Caco-2 (cell line): ENCODE measurements at regions not wholly inside any gene's neighbourhood (a gene's known extent, or its start where the extent isn't known, plus 50 kb on each side); places are given as distances from the start of the nearest gene placed in this dataset.

Experiments used
- BruUV-seq: library from RNA; stranded (reverse); fragments of 400-500 nt; replicated peaks from 2 replicates; lab custom pipeline; 2021; lab: Mats Ljungman, UMichigan
- CTCF ChIA-PET: fragments of 300-600 bp; sonication (Branson Sonifier 250); formaldehyde crosslinking; loops from one replicate; lab custom pipeline; 2022; ENCODE audit warnings: antibody characterized with exemption; lab: Charles Lee
- POLR2A ChIA-PET: fragments of 300-600 bp; sonication (Branson Sonifier 250); formaldehyde crosslinking; loops from one replicate; lab custom pipeline; 2022; ENCODE audit warnings: antibody characterized with exemption; lab: Charles Lee
- DNase-seq, 2 experiments: peaks; one replicate each; pipeline versions ENCODE4 v3.0.0 to v3.0.0-alpha.2; 2020 to 2022
- H3K27me3 ChIP-seq: replicated peaks from 2 replicates; pipeline ENCODE4 v1.6.0; 2011; ENCODE audit warnings: low read length; ENCODE audit not compliant: control insufficient read depth, insufficient read depth
- H3K36me3 ChIP-seq: 2 replicates; pipeline ENCODE4 v1.5.1; 2011; ENCODE audit warnings: low read length; ENCODE audit not compliant: control insufficient read depth, insufficient read depth
- H3K4me1 ChIP-seq: fragments of 250-450 bp; sonication (Bioruptor Pico); 2 replicates; pipeline ENCODE4 v1.5.1; 2020; ENCODE audit warnings: mild to moderate bottlenecking
- H3K4me3 ChIP-seq: 2 replicates; pipeline ENCODE4 v1.5.1; 2011; ENCODE audit warnings: low read depth, mild to moderate bottlenecking, control low read depth, low read length
- H3K9me3 ChIP-seq: fragments of 250-450 bp; sonication (Bioruptor Pico); 2 replicates; pipeline ENCODE4 v1.5.1; 2020; ENCODE audit warnings: mild to moderate bottlenecking, moderate library complexity
- H3K27ac Mint-ChIP-seq: one replicate; pipeline ENCODE4 v1.8.0; 2022; ENCODE audit warnings: mixed read lengths; ENCODE audit not compliant: unreplicated experiment
- H3K27me3 Mint-ChIP-seq: one replicate; pipeline ENCODE4 v1.8.0; 2022; ENCODE audit warnings: mixed read lengths; ENCODE audit not compliant: insufficient read depth, unreplicated experiment
- H3K36me3 Mint-ChIP-seq: one replicate; pipeline ENCODE4 v1.8.0; 2022; ENCODE audit warnings: mild to moderate bottlenecking, mixed read lengths; ENCODE audit not compliant: insufficient read depth, unreplicated experiment
- H3K4me1 Mint-ChIP-seq: one replicate; pipeline ENCODE4 v1.8.0; 2022; ENCODE audit warnings: low read depth, mixed read lengths; ENCODE audit not compliant: unreplicated experiment
- H3K4me3 Mint-ChIP-seq: one replicate; pipeline ENCODE4 v1.8.0; 2022; ENCODE audit warnings: mild to moderate bottlenecking, moderate library complexity, mixed read lengths; ENCODE audit not compliant: unreplicated experiment
- H3K9me3 Mint-ChIP-seq: one replicate; pipeline ENCODE4 v1.8.0; 2022; ENCODE audit warnings: mixed read lengths; ENCODE audit not compliant: unreplicated experiment
- CTCF ChIP-seq, 2 experiments: fragments of 200-600 bp in 1 of 2; IDR thresholded peaks; 1 replicate in 1 of 2; 2 replicates in 1 of 2; pipeline versions ENCODE4 v1.5.1 to v1.8.0; 2011 to 2022; ENCODE audit warnings: antibody characterized with exemption in 1 of 2, control low read depth in 1 of 2, inconsistent platforms in 1 of 2, low read depth in 1 of 2, low read length in 1 of 2, mild to moderate bottlenecking in 1 of 2, moderate library complexity in 1 of 2; ENCODE audit not compliant: insufficient read depth in 1 of 2, severe bottlenecking in 1 of 2, unreplicated experiment in 1 of 2
- intact Hi-C: fragments of 100-400 bp; cut with micrococcal nuclease; formaldehyde crosslinking; loops from one replicate; pipeline ENCODE4 v1.10.0; 2022; ENCODE audit not compliant: unreplicated experiment

GRCh38 chr4:147029296-147029695 lies 83.6 kb upstream of the TTC29 start:
- no peak overlapping the region for H3K4me3 ChIP-seq
- intact Hi-C loops, result no loop called here
- Mint-ChIP-seq H3K27ac (no peak overlapping the region), H3K9me3 (no peaks in the 10 kb centered on the region), H3K36me3 (no peaks in the 10 kb centered on the region), H3K4me3 (no peak overlapping the region), H3K27me3 (no peaks in the 10 kb centered on the region), H3K4me1 (no peaks in the 10 kb centered on the region)
- no peak for DNase-seq
- no peaks in the 10 kb centered on the region for H3K36me3 ChIP-seq
- no peak for TF ChIP-seq CTCF (IDR thresholded peaks at IDR 0.05; ENCODE audit: insufficient read depth in 1 of 2, low read depth in 1 of 2, low read length in 1 of 2, severe bottlenecking in 1 of 2, unreplicated experiment in 1 of 2)
- no peaks in the 10 kb centered on the region for H3K9me3 ChIP-seq
- ChIA-PET CTCF (no interaction called here), POLR2A (no interaction called here)
- no TSS peak for BruUV-seq
- no peaks in the 10 kb centered on the region for H3K4me1 ChIP-seq
- H3K27me3 ChIP-seq, result no peaks in the 10 kb centered on the region

DNA sequence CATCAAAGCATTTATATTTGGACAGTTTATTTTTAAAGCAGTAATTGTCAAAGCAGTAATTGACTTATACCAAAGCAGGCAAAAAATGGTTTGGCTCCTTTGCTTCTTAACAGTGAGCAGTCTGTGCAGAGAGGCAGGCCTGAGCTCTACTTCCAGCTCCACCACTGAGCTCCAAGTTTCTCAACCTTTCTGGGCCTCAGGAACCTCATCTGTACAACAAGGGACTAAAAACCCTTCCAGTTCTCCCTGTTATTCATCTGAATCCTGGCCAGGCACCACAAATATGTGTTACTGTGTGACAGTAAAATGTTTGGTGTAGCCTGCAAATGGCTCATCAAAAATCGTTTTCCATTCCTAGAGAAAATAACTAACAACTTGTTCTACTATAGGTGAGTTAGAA lies 88.7 kb upstream of the TTC29 start:
- Mint-ChIP-seq H3K36me3 (no peaks in the 10 kb centered on the region), H3K27me3 (peaks cover 16% of the 10 kb centered on the region), H3K9me3 (no peaks in the 10 kb centered on the region), H3K27ac (no peak overlapping the region), H3K4me3 (no peak overlapping the region), H3K4me1 (no peaks in the 10 kb centered on the region)
- H3K27me3 ChIP-seq, result no peaks in the 10 kb centered on the region
- H3K4me3 ChIP-seq, result no peak overlapping the region
- ChIA-PET POLR2A (no interaction called here), CTCF (no interaction called here)
- no peaks in the 10 kb centered on the region for H3K36me3 ChIP-seq
- no peaks in the 10 kb centered on the region for H3K4me1 ChIP-seq
- no peaks in the 10 kb centered on the region for H3K9me3 ChIP-seq
- BruUV-seq, result no TSS peak
- intact Hi-C loops, result no loop called here
- TF ChIP-seq CTCF (IDR thresholded peaks at IDR 0.05; ENCODE audit: insufficient read depth in 1 of 2, low read depth in 1 of 2, low read length in 1 of 2, severe bottlenecking in 1 of 2, unreplicated experiment in 1 of 2), result no peak
- no peak for DNase-seq

DNA sequence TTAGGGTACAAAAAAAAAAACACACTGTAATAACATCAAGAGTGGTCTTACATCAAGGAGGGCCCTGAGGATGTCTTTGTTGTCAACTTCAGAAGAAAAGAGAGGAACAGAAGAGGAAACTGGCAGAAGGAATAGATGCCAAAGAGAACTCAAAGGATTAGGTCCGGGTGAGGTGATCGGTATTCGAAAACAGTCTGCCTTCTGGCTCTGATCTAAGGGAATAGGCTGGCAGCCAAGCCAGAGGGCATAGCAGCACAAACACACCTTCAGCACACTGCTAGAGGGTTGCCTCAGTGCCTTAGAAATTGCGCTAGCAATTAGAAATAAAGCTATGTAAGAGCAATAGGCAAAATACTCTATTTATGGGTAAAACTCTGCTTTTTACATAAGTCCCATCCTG lies 91.4 kb upstream of the TTC29 start:
- no peak for DNase-seq
- H3K27me3 ChIP-seq, result no peaks in the 10 kb centered on the region
- H3K36me3 ChIP-seq, result no peaks in the 10 kb centered on the region
- no TSS peak for BruUV-seq
- no peak overlapping the region for H3K4me3 Mint-ChIP-seq
- no peaks in the 10 kb centered on the region for H3K4me1 Mint-ChIP-seq
- intact Hi-C loops, result no loop called here
- POLR2A ChIA-PET, result no interaction called here
- no peaks in the 10 kb centered on the region for H3K4me1 ChIP-seq
- CTCF ChIA-PET, result no interaction called here
- no peaks in the 10 kb centered on the region for H3K9me3 Mint-ChIP-seq
- peaks cover 23% of the 10 kb centered on the region for H3K27me3 Mint-ChIP-seq
- no peak for TF ChIP-seq CTCF (IDR thresholded peaks at IDR 0.05; ENCODE audit: insufficient read depth in 1 of 2, low read depth in 1 of 2, low read length in 1 of 2, severe bottlenecking in 1 of 2, unreplicated experiment in 1 of 2)
- H3K9me3 ChIP-seq, result no peaks in the 10 kb centered on the region
- no peak overlapping the region for H3K27ac Mint-ChIP-seq
- no peak overlapping the region for H3K4me3 ChIP-seq
- no peaks in the 10 kb centered on the region for H3K36me3 Mint-ChIP-seq
